GM19324 (cell line): ENCODE measurements at regions not wholly inside any gene's neighbourhood (a gene's known extent, or its start where the extent isn't known, plus 50 kb on each side); places are given as distances from the start of the nearest gene placed in this dataset.

Experiments used
- ATAC-seq: cut with Tn5 transposase; IDR thresholded peaks from one replicate; pipeline ENCODE4 v1.9.1; 2021; ENCODE audit warnings: mild to moderate bottlenecking, moderate library complexity; ENCODE audit not compliant: unreplicated experiment, low FRiP score

DNA sequence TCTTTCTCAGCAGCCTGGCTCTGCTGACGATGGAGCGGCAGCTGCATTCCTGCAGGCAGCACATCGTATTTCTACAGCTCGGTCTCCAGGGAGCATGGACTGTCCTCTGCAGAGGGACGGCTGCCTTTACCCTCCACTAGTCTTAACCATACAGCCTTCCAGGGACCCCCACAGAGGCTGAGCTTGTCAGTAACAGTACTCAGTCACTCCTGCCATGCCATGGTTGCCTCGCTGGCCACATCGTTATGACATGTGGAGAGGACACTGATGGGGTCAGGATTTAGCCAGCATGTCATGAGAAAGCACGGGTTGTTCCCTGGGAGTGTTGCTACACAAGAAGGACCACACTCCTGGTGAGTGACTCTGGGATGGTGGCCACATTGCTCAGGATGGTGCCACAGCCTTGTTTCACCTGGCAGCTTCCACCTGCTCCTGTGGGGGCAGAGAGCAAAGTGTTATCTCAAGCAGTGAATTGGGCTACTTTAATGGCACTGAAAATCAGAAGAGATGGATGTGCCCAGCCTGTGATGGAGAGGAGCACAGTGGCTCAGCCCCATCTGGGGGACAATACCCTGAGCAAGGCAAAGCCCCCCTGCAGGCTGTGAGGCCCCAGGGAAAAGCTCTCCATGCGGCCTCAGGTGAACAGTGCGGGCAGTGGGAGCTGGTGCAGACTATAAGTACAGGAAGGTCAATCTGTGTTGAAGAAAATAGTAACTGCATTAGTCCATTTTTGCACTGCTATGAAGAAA lies 443.9 kb downstream of the TCERG1L start:
- ATAC-seq: no peak

DNA sequence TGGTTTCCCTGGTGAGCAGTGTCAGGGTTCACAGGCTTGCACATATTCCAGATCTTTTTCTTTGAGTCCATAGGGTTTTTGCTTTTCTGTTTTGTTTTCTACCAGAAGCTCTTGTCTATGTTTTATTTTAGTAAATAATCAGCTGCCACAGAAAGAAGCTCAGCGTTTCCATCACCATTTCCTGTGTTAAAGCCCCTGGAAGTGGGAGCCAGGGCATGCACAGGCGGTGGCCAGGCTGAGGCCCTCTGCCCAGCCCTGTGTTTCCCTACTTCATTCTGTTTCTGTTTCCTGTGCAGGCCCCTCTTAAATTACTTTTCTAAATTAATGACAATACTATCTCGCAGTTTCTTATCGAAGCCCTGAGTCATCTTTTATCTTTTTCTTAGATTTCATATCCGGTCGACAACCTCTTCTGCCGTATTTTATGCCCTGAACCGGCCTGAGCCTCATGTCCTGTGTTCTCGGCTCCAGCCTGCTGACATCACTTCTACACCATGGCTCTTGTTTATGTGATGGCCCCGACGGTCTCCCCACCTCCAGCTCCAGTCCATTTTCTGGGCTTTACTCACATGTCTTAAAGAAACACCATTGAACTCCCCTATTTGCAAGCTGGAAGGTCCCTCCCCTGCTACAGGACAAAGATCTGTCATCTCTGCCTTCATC lies 442.2 kb downstream of the TCERG1L start:
- no peak for ATAC-seq

DNA sequence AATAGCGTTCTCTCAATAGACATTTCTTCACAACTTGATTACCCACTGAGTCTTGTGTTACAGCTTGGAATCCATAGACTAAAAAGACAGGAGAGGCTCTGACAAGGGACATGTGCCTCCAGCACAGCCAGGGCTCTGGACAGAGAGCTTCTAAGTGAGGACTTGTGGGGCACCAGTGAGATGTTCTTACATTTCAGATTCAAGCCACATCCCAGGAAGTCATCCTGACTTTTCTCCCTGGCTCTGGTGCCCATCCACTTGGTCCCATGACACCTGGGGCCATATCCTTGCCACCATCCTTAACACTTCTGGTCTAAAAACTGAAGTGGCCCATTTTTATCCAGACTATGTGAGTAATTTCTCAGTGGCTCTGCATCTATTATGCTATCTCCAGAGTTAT lies 440.1 kb downstream of the TCERG1L start:
- ATAC-seq: no peak

DNA sequence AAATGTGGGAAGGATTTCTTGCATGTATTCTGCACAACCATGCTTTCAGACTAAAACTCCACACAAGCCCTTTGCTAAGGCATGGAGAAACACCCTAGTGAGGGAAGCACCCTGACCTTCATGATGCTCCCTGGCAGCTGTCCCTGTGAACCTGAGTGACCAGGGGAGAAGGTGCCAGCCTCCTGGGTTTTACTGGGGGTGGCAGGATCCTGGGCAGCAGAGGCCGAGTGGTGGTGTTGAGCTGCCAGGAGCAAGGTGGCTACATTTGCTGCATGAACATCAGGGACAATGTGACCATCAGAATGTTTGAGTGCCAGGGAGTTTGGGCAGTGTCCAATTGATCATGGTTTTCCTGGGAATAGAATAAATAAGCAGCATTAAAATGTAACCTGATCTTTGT lies 437.9 kb downstream of the TCERG1L start:
- ATAC-seq: no peak

DNA sequence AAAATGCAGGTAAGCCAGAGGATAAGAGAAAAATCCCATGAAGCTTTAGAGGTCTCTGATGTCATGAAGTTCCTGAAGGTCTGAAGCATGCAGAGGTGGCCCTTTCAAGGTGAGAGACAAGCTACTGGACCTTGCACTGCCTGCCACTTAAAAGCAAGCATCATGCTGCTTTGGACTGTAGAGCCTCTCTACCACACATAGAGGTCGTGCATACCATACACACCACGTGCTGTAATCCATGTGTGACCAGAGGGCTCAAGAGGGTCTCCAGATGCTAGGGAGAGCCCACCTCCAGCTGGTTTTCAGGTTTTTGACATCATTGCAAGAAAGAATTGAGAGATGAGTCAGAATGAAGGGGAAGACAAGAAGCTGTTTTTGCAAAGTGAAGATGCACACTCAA lies 436.4 kb downstream of the TCERG1L start:
- no peak for ATAC-seq

DNA sequence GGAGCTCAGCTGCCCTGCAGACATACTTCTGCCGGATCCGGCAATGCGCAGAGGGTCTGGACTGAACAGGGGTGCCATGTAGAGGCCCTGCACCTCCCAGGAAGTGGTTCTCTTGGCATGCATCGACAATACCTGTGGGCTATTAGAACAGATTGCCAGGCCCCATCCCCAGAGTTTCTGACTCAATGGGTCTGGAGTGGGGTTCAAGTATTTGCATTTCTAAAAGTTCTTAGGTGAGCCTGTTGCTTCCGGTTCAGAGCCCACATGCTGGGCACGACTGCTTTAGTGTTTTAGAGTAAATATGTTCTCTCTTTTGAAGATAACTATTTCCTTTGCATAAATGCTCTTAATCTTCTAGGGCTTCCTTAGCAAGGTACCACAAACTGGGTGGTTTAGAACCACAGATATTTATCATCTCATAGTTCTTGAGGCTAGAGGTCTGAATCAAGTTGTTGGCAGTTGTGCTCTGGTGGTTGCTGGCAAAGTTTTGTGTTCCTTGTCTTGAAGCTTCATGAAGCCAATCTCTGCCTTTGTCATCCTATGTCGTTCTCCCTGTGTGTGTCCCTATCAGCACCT lies 435.5 kb downstream of the TCERG1L start:
- ATAC-seq: no peak

DNA sequence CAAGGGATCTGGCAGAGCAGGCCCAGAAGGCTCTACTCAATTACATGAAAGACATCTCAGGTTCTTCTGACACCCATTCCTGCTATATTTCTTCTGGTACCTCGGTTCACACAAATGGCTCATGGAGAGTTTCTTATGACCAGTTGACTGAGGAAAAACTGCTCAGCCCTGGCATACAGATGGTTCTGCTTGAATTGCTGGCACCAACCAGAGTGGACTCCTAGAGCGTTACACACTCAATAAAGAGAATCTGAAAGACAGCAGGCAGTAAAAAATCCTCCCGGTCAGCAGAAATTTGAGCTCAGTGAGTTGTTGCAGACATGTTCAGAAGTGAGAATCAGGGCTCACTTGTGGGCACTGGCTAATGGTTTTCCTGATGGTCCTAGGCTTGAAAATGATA lies 434.4 kb downstream of the TCERG1L start:
- no peak for ATAC-seq

DNA sequence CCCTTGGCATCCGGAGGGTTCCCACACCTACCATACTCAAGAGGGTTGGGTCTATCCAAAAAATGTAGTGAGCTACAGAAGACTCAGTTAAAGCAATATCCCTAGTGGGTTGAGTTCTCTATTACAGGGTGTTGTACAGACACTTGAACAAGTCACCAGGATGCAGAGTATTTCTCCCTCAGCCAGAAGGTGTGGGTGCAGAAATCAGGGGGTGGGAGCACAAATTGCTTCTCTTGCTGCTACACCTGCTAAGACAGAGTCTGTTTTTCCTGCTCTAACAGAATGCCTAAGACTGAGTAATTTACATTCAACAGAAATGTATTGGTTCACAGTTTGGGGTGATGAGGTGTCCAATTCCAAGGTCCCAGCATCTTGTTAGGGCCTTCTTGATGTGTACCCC lies 433.4 kb downstream of the TCERG1L start:
- ATAC-seq: no peak

DNA sequence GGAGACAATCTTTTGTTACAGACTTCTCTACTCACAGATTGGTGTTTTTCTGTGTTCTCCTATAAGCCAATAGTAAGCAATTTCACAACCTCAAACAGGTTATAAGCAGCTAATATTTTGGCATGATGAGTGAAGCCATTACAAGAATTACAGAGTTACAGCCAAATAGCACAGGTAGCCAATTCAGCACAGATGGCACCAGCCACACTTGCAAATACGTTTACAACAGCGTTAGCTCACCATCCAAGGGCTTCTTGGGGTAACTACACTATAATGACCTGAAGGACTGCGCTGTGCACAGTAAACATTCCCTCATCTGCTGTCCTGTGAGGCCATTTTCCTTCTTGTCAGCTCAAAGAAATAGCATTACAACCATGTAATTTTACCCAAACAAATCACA lies 428.6 kb downstream of the TCERG1L start:
- ATAC-seq: no peak

DNA sequence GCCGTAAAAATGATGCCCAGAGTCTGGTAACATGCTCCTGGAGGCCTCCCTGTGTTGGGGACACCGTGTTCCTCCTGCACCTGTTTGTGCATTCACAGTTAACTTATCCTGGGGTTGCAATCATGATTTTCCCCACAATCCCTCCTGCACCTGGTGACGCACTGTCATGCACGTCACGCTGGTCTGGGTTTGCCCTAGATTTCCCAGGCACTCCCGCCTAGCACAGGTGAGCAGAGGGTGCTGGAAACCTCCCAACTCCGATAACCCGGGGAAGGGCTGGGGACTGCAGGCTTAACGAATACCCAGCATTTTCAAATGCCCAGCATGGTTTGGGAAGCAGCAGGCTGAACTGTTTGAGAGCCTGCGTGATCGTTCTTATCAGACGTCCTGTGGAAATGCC lies 427.1 kb downstream of the TCERG1L start:
- ATAC-seq: no peak

DNA sequence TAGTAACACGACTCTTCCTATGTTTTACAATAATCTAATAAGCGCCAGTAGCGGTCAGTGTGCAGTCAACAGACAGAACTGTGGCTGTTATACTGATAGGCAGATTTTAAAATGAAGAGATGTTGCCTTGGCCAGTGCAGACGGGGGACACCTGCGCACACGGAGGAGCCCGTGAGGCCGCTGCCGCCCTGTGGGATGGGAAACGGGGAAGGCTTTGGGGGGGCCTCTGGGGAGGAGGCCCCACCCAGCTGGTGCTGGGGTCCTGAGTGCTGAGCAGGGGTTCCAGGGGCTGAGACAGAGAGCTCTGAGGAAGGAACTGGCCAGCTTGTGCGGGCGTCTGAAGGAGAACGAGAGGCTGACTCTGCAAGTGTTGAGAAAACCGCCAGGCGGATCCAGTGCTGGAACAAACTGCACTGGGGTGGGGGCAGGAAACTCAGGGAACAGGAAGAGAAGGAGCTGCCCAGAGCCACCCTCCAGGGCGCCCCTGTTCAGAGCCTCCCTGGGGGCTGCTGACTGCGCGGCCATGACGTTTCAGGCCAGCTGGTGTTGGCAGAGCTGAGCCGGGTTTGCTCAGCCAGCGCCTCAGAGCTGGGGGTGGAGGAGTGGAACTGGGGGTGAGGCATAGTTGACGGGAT lies 426.4 kb downstream of the TCERG1L start:
- no peak for ATAC-seq

DNA sequence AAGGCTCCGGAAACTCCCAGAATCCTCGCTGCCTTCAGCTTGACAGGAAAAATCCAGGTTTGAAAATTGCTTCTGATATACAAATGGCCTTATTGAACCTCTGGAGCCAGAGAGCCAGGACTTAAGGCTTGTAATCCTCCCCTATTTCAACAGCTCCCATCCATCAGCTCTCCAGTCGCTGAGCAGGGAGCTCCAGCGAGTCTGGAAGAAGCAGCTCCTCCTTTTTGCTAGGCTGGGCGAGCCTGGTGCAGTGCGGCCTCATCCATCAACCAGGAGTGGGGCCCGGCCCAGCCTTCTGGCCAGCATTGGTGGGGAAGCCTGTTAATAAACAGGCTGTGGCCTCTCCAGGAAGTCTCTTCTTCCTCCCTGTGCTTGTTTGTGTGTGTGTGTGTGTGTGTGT lies 424.4 kb downstream of the TCERG1L start:
- no peak for ATAC-seq

DNA sequence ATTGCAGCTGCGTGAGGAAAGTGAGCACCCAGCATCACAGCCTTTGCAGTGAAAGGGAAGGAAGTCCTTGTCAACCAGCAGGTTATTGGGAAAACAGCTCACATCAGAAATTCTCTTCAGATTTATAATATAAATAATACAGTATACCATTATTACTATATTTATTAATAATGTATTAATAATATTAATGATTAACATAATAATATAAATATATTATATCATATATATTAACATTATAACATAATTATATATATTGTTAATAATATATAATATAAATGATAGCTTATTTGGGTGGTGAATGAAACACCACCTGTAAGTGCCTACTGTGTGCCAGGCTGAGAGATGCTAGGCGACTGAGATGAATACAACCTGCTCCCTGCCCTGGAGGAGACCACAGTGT lies 423.0 kb downstream of the TCERG1L start:
- no peak for ATAC-seq

DNA sequence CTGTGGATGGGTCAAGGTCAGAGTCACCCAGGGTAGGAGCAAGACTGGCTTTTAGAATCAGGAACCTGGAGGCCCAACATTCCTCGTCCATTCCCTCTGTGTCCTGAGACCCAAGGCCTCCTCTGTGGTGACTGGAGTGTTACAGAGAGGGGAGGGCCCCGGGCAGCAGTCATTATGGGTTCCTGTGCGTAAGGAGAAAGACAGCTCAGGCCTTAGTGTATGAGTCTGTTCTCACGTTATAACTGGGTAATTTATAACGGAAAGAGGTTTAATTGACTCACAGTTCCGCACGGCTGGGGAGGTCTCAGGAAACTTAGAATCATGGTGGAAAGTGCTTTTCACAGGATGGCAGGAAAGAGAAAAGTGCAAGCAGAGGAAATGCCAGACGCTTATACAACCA lies 422.3 kb downstream of the TCERG1L start:
- no peak for ATAC-seq

DNA sequence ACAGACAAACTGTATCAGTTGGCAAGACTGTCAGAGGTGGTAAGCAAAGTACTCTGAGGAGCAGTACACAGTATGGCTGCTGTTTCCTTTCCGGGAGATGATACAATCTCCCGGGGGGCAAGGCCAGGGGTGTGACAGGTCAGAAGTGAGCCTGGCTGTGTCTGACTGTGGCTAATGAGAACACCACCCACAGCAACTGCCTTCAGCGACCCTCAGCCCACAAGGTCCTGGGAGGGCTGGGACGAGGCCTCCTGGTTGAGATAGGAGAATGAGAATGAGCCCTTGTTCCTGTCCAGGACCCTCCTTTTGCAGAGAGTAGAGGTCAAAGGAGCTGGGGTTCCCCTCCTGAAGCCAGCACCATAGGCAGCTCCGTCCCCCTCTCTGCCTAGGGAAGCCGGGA lies 421.7 kb downstream of the TCERG1L start:
- ATAC-seq: no peak

DNA sequence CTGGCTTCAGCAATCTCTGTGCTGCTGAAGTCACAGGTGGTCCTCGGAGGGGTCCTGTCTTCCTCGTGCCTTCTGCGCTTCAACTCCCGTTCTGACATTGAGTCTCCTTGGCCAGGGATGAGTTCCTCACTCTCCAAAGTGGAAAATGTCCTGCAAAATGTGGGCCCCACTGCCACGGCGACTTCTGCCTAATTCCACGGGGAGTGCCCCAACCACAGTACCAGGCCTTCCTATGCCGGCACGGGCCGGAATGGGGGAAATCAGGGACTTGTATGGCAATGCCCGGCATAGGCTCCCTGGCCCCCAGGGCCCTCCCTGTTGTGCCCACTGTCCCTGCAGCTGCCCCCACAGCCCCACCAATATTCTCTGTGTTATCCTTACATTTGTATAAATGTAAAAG lies 420.5 kb downstream of the TCERG1L start:
- ATAC-seq: no peak

DNA sequence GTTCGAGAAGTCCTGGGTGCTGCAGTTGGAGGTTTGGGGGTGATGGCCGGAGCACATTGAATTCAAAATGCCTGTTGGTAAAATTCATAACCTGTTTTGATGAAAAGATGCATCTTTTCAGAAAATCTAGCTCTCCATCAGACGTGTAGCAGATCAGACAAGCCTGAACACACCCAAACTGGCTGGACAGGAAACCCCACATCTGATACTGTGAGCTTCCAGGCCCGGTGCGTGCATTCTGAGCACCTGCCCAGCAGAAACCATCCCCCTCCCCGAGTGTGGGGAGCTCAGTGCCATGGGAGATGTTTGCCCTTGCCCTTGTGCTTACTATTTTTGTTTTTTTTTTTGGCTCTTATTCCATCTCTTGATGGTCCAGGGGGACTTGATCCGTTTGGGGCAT lies 417.1 kb downstream of the TCERG1L start:
- no peak for ATAC-seq

DNA sequence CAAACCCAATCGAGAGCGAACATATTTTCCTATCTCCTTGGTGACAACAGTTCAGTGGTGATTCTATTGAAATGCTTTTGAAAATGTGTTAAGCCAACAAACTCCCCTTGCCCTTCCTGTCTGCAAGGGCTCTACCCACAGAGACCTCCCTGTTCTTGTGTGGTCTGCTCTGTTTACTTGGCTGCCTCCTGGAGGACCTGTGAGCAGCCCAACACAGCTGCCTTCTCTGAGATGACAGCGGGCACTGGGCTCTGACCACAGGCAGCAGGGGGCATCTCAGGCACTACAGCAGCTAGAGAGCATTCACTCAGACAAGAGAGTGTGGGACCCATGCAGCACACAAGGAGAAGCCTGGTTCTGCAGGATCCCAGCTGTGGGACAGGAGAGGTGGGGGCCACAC lies 416.4 kb downstream of the TCERG1L start:
- no peak for ATAC-seq

DNA sequence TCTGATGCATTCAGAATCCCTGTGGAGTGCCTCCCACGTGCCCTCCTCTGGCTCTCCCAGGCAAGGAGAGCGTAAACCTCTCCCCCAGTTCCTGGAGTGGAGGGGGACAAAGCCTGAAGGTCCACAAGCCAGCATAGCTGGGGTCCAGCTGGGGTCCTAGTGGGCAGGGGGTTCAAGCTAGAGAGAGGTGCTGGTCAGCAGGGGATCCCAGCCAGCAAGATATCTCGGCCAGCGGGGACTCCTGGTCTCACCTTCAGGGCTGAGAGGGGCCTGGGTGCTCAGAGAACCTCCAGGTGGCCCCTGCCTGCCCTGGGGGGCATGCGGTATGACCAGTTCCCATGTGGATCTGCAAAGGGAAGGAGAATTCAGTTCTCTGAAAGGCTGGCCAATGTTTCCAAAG lies 413.7 kb downstream of the TCERG1L start:
- ATAC-seq: no peak

DNA sequence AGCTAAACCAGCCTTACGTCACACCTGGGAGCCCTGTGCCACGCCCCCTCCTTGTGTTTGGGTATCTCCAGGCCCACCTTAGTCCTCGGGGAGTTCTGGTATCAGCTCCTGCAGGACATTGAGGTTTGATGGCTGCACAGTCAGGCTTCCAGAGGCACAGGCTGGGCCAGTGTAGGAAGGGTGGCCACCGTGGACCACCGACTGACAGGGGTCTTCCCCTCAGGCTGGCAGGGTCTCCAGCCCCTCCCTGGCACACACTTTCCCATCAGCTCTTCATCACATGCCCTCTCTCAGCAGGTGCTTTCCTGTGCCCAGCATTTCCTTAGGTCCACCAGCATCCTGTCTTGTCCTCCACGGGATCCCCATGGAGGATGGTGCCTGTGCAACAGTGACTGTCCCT lies 413.1 kb downstream of the TCERG1L start:
- no peak for ATAC-seq

DNA sequence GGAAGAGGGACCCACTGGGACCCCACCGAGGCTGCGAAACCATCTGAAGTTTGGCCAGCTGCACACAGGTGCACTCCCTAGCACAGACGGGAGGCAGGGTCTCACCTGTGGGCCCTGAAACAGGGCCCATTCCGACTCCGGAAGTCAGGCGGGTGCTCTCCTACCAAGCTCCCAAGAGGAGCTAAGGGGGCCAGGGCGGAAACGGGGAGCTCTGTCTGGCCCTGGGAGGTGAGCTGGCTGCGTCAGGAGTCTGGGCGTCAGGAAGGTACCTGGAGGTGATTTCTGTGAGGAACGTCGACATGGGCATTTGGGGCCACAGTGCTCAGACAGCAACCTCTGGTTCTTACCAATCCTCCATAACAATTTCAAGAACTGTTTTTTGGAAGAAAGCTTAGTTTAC lies 411.7 kb downstream of the TCERG1L start:
- no peak for ATAC-seq
